GM12875 (cell line): ENCODE measurements at regions not wholly inside any gene's neighbourhood (a gene's known extent, or its start where the extent isn't known, plus 50 kb on each side); places are given as distances from the start of the nearest gene placed in this dataset.

Experiments used
- H3K4me3 ChIP-seq: one replicate; pipeline ENCODE4 v1.5.1; 2011; ENCODE audit warnings: low read depth, low read length, control low read depth
- TF ChIP-seq, protein P1 (sequence below): IDR thresholded peaks from 2 replicates; pipeline ENCODE4 v1.5.1; 2011; ENCODE audit warnings: low read depth, mild to moderate bottlenecking, control low read depth, inconsistent platforms, low read length, moderate library complexity, borderline replicate concordance; ENCODE audit not compliant: insufficient read depth

DNA sequence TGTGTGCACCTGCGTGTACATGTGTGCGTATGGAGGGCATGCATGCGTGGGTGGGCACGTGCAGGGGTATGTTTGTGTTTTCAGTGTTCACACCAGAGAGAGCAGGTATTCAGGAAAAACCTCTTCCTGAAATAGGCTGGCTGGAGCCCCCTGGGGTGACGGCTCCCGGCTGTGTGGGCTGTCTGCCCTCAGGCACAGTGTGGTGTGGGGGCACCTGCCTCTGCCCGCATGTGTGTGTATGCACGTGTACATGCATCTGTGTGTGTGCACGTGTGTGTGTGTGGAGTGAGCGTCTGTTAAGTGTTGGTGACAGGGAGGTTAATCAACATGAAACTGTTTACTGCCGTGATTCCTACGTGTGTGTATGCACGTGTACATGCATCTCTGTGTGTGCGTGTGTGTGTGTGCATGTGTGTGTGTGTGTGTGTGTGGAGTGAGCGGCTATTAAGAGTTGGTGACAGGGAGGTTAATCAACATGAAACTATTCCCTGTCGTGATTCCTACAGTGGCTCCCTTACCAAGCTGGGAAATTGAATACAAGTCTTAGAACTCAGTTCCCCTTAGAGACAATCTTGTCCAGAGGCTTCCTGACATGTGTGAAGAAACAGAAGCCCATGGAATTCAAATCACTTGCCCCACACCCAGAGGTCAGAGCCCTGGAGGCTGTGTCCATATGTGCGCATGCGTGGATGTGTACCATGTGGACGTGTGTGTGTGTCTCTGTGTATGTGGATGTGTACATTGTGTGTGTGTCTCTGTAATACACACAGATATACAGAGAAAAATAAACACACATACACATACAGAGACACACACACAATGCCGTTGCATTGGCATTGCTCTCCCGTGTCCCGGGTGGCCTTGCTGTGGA lies 372.4 kb upstream of the IRX4 start:
- H3K4me3 ChIP-seq: no peak overlapping the region
- TF ChIP-seq, protein P1, sequence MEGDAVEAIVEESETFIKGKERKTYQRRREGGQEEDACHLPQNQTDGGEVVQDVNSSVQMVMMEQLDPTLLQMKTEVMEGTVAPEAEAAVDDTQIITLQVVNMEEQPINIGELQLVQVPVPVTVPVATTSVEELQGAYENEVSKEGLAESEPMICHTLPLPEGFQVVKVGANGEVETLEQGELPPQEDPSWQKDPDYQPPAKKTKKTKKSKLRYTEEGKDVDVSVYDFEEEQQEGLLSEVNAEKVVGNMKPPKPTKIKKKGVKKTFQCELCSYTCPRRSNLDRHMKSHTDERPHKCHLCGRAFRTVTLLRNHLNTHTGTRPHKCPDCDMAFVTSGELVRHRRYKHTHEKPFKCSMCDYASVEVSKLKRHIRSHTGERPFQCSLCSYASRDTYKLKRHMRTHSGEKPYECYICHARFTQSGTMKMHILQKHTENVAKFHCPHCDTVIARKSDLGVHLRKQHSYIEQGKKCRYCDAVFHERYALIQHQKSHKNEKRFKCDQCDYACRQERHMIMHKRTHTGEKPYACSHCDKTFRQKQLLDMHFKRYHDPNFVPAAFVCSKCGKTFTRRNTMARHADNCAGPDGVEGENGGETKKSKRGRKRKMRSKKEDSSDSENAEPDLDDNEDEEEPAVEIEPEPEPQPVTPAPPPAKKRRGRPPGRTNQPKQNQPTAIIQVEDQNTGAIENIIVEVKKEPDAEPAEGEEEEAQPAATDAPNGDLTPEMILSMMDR: no peak

- no peak overlapping the region for H3K4me3 ChIP-seq
- TF ChIP-seq, protein P1: no peak
These were observed 371.7 kb upstream of the IRX4 start for GRCh38 chr5:2254406-2254805.

DNA sequence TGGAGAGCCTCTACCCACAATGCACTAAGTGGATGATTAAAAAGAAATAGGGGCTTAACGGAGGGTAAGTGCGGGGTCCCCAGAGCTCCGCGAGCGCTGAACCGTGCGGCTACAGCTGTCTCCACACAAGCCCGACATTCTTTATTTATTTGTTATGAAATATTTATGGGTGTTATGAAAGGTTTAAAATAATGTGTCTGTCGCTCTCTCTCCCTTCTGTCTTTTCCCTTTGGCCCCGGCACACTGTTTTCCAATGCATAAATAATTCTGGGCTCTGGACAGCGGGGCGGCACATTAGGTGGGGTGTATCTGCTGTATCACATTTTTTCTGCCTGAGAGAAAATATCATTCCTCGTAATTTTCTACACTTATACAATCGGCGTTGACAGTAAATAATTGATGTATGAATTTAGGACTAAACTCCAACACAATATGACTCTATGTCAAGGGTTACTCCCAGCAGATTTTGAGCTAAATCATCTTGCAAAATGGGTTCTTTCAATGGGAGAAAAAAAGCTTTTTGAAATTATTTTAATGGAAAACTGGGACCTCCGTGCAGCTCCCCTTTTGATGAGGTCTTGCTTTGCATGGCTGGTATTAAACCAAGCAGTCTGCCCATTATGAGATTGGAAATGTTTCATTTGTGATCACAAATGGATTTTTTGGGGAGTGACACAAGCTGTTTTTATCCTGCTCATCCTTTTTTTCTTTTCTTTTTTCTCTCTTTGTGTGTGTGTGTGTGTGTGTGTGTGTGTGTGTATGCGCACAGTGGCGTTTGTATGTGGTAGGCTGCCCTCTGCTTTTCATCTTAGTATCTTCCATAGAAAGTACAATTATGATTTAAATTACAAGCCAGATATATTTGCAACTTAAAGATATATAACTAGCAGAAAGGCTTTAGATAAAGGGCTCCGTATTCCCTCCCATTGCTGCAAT lies 370.6 kb upstream of the IRX4 start:
- no peak overlapping the region for H3K4me3 ChIP-seq
- TF ChIP-seq, protein P1: no peak

- TF ChIP-seq, protein P1: no peak
- H3K4me3 ChIP-seq: no peak overlapping the region
These were observed 369.0 kb upstream of the IRX4 start for GRCh38 chr5:2251751-2252150.

DNA sequence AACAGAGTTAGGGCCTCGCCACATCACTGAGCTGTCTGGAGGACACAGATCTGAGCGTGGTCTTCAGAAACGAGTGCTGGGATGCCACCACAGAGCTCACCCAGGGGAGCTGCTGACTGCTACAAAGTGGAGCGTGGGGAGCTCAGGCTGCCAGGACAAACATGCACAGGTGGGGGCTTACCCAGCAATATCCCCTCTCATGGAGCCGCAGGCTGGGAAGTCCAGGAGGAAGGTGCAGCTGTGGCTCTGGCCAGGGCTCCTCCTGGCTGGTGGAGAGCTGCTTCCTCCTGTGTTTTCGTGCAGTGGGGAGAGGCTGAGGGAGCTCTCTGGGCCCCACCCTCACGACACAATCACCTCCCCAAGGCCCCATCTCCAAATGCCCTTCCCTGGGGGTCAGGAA lies 368.6 kb upstream of the IRX4 start:
- TF ChIP-seq, protein P1: no peak

GRCh38 chr5:2250365-2250950 lies 367.7 kb upstream of the IRX4 start:
- TF ChIP-seq, protein P1: no peak
- no peak overlapping the region for H3K4me3 ChIP-seq

More for the DNA sequence above, 368.6 kb upstream of the IRX4 start:
- H3K4me3 ChIP-seq: no peak overlapping the region
